ENCODE measurements at regions not wholly inside any gene's neighbourhood (a gene's known extent, or its start where the extent isn't known, plus 50 kb on each side); places are given as distances from the start of the nearest gene placed in this dataset.

- no peak for DNase-seq (ENCODE audit: low read depth in 2 of 3, low spot score in 2 of 3)
These were observed 51.0 kb upstream of the VEGFC start for GRCh38 chr4:176843710-176844109.

- DNase-seq (ENCODE audit: low read depth in 2 of 3, low spot score in 2 of 3) = no peak
These were observed 51.7 kb upstream of the VEGFC start for GRCh38 chr4:176844448-176844847.

- no peak for DNase-seq (ENCODE audit: low read depth in 2 of 3, low spot score in 2 of 3)
These were observed 52.9 kb upstream of the VEGFC start for GRCh38 chr4:176845636-176846035.

- DNase-seq (ENCODE audit: low read depth in 2 of 3, low spot score in 2 of 3) = peak in 1 of 3 donors; percentile 12
These were observed 56.4 kb upstream of the VEGFC start for GRCh38 chr4:176849076-176849475.

GRCh38 chr4:176850436-176850835 is 57.7 kb upstream of the VEGFC start:
- DNase-seq (ENCODE audit: low read depth in 2 of 3, low spot score in 2 of 3) = no peak

- no peak for DNase-seq (ENCODE audit: low read depth in 2 of 3, low spot score in 2 of 3)
These were observed 63.7 kb upstream of the VEGFC start for GRCh38 chr4:176856421-176856820.

- no peak for DNase-seq (ENCODE audit: low read depth in 2 of 3, low spot score in 2 of 3)
These were observed 66.1 kb upstream of the VEGFC start for GRCh38 chr4:176858839-176859238.

GRCh38 chr4:176864238-176864637 is 71.5 kb upstream of the VEGFC start:
- DNase-seq (ENCODE audit: low read depth in 2 of 3, low spot score in 2 of 3) = no peak

- DNase-seq (ENCODE audit: low read depth in 2 of 3, low spot score in 2 of 3) = no peak
These were observed 76.0 kb upstream of the VEGFC start for GRCh38 chr4:176868676-176869075.

- no peak for DNase-seq (ENCODE audit: low read depth in 2 of 3, low spot score in 2 of 3)
These were observed 79.7 kb upstream of the VEGFC start for GRCh38 chr4:176872461-176872860.

GRCh38 chr4:176874721-176875445 is 82.2 kb upstream of the VEGFC start:
- no peak for DNase-seq (ENCODE audit: low read depth in 2 of 3, low spot score in 2 of 3)

- DNase-seq (ENCODE audit: low read depth in 2 of 3, low spot score in 2 of 3) = no peak
These were observed 82.8 kb upstream of the VEGFC start for GRCh38 chr4:176875446-176875930.

- peak in 2 of 3 donors; percentile 7 to 48 for DNase-seq (ENCODE audit: low read depth in 2 of 3, low spot score in 2 of 3)
These were observed 86.8 kb upstream of the VEGFC start for GRCh38 chr4:176879380-176880116.

GRCh38 chr4:176882206-176882605 is 89.5 kb upstream of the VEGFC start:
- DNase-seq (ENCODE audit: low read depth in 2 of 3, low spot score in 2 of 3) = no peak

- DNase-seq (ENCODE audit: low read depth in 2 of 3, low spot score in 2 of 3) = no peak
These were observed 90.4 kb upstream of the VEGFC start for GRCh38 chr4:176883108-176883550.

GRCh38 chr4:176883681-176884418 is 91.1 kb upstream of the VEGFC start:
- no peak for DNase-seq (ENCODE audit: low read depth in 2 of 3, low spot score in 2 of 3)

GRCh38 chr4:176885224-176885623 is 92.5 kb upstream of the VEGFC start:
- DNase-seq (ENCODE audit: low read depth in 2 of 3, low spot score in 2 of 3) = no peak

- DNase-seq (ENCODE audit: low read depth in 2 of 3, low spot score in 2 of 3) = no peak
These were observed 93.4 kb upstream of the VEGFC start for GRCh38 chr4:176886135-176886534.

GRCh38 chr4:176889776-176890175 is 97.1 kb upstream of the VEGFC start:
- no peak for DNase-seq (ENCODE audit: low read depth in 2 of 3, low spot score in 2 of 3)

GRCh38 chr4:176894498-176894897 is 101.8 kb upstream of the VEGFC start:
- no peak for DNase-seq (ENCODE audit: low read depth in 2 of 3, low spot score in 2 of 3)

GRCh38 chr4:176896211-176896610 is 103.5 kb upstream of the VEGFC start:
- DNase-seq (ENCODE audit: low read depth in 2 of 3, low spot score in 2 of 3) = no peak

All from hematopoietic multipotent progenitor cell (in vitro differentiated cells).